HCT116 (cell line): ENCODE measurements at regions not wholly inside any gene's neighbourhood (a gene's known extent, or its start where the extent isn't known, plus 50 kb on each side); places are given as distances from the start of the nearest gene placed in this dataset.
"Not testable (repeated sequence)": the region's sequence is repeated elsewhere in the genome, so short reads cannot be mapped to it uniquely, and the experiment has no call there.

Experiments
- ATAC-seq: fragments of 200-7000 bp; cut with Tn5 transposase; 2 replicates; pipeline ENCODE4 v1.9.1; 2020; ENCODE audit warnings: mild to moderate bottlenecking, moderate library complexity
- BruUV-seq: library from RNA; stranded (reverse); fragments of 400-500 nt; replicated peaks from 2 replicates; lab custom pipeline; 2021; lab: Mats Ljungman, UMichigan
- CTCF ChIA-PET: fragments of 300-600 bp; sonication (Branson Sonifier 250); formaldehyde crosslinking; loops from one replicate; lab custom pipeline; 2021; ENCODE audit warnings: antibody characterized with exemption; lab: Charles Lee
- POLR2A ChIA-PET: fragments of 300-600, 350-600 bp; sonication (Branson Sonifier 250); formaldehyde crosslinking; loops from one replicate; lab custom pipeline; 2021; ENCODE audit warnings: antibody characterized with exemption; lab: Charles Lee
- RAD21 ChIA-PET, 2 experiments: fragments of 300-600 bp; sonication (Branson Sonifier 250); formaldehyde crosslinking; loops; one replicate each; lab custom pipeline; 2023; ENCODE audit warnings: low total read pairs in 2 of 2; ENCODE audit not compliant: uncharacterized antibody in 2 of 2, unreplicated experiment in 2 of 2, low non-redundant PET in 1 of 2; lab: Charles Lee
- DNase-seq: peaks from one replicate; pipeline ENCODE4 v3.0.0-alpha.2; 2010; ENCODE audit warnings: low read depth, low spot score
- H2AFZ ChIP-seq: fragments of 200-600 bp; shearing (Covaris generic), sonication (generic); 2 replicates; pipeline ENCODE4 v1.6.1; 2017; ENCODE audit warnings: low read depth, mixed run types, mixed read lengths, antibody characterized with exemption, low read length; ENCODE audit not compliant: poor library complexity, severe bottlenecking
- H3K27ac ChIP-seq: 2 replicates; pipeline ENCODE4 v1.5.1; 2012; ENCODE audit warnings: low read depth, low read length
- H3K27me3 ChIP-seq: fragments of 200-600 bp; sonication (generic); 2 replicates; pipeline ENCODE4 v1.6.1; 2016; ENCODE audit warnings: mixed run types, low read length, mixed read lengths; ENCODE audit not compliant: insufficient read depth
- H3K36me3 ChIP-seq, 2 experiments: fragments of 200-500 bp in 1 of 2; fragments of 200-600 bp in 1 of 2; sonication (Bioruptor generic) in 1 of 2; sonication (generic) in 1 of 2; 2 replicates each; pipeline versions ENCODE4 v1.5.1 to v1.6.1; 2014 to 2016; ENCODE audit warnings: low read length in 2 of 2, inconsistent platforms in 1 of 2, mixed read lengths in 1 of 2, mixed run types in 1 of 2; ENCODE audit not compliant: insufficient read depth in 2 of 2, control insufficient read depth in 1 of 2
- H3K4me1 ChIP-seq, 2 experiments: fragments of 200-600 bp in 1 of 2; sonication (generic) in 1 of 2; 2 replicates each; pipeline versions ENCODE4 v1.5.1 to v1.6.1; 2012 to 2017; ENCODE audit warnings: low read length in 2 of 2, inconsistent platforms in 1 of 2, mild to moderate bottlenecking in 1 of 2, mixed read lengths in 1 of 2, mixed run types in 1 of 2, moderate library complexity in 1 of 2; ENCODE audit not compliant: insufficient read depth in 2 of 2, control insufficient read depth in 1 of 2
- H3K4me2 ChIP-seq: fragments of 200-600 bp; sonication (generic); 2 replicates; pipeline ENCODE4 v1.6.1; 2017; ENCODE audit warnings: mixed run types, low read length, mixed read lengths
- H3K4me3 ChIP-seq, 2 experiments: fragments of 200-600 bp in 1 of 2; sonication (generic) in 1 of 2; replicated peaks in 1 of 2; 2 replicates each; pipeline ENCODE4 v1.5.1; 2011 to 2016; ENCODE audit warnings: low read length in 2 of 2, control low read depth in 1 of 2, low read depth in 1 of 2, mild to moderate bottlenecking in 1 of 2, mixed read lengths in 1 of 2, mixed run types in 1 of 2
- H3K79me2 ChIP-seq: fragments of 200-600 bp; sonication (generic); 2 replicates; pipeline ENCODE4 v1.6.1; 2017; ENCODE audit warnings: mild to moderate bottlenecking, mixed run types, low read length, moderate library complexity, mixed read lengths; ENCODE audit not compliant: insufficient read depth
- H3K9ac ChIP-seq: fragments of 200-600 bp; sonication (generic); 2 replicates; pipeline ENCODE4 v1.6.1; 2016; ENCODE audit warnings: low read length, mixed read lengths
- H3K9me2 ChIP-seq: fragments of 200-600 bp; sonication (generic), shearing (Covaris generic); 2 replicates; pipeline ENCODE4 v1.6.1; 2017; ENCODE audit warnings: mixed run types, mild to moderate bottlenecking, moderate library complexity; ENCODE audit not compliant: insufficient read depth
- H3K9me3 ChIP-seq, 2 experiments: fragments of 200-500 bp in 1 of 2; fragments of 200-600 bp in 1 of 2; sonication (Bioruptor generic) in 1 of 2; sonication (generic) in 1 of 2; 2 replicates each; pipeline ENCODE4 v1.6.1; 2014 to 2017; ENCODE audit warnings: low read length in 2 of 2, mixed read lengths in 2 of 2, inconsistent platforms in 1 of 2, low read depth in 1 of 2, mild to moderate bottlenecking in 1 of 2, mixed run types in 1 of 2, moderate library complexity in 1 of 2; ENCODE audit not compliant: control insufficient read depth in 1 of 2, insufficient read depth in 1 of 2
- H4K20me1 ChIP-seq: fragments of 200-600 bp; sonication (generic), shearing (Covaris generic); 2 replicates; pipeline ENCODE4 v1.6.1; 2017; ENCODE audit warnings: mixed run types, mild to moderate bottlenecking, moderate library complexity; ENCODE audit not compliant: insufficient read depth
- CBX3 ChIP-seq: IDR thresholded peaks from 2 replicates; pipeline ENCODE4 v1.6.1; 2012; ENCODE audit warnings: low read depth
- CEBPB ChIP-seq: IDR thresholded peaks from 2 replicates; pipeline ENCODE4 v1.6.1; 2012; ENCODE audit warnings: low read depth
- EGR1 ChIP-seq: IDR thresholded peaks from 2 replicates; pipeline ENCODE4 v1.6.1; 2012; ENCODE audit warnings: low read depth
- ELF1 ChIP-seq: IDR thresholded peaks from 2 replicates; pipeline ENCODE4 v1.6.1; 2012; ENCODE audit warnings: low read depth, borderline replicate concordance
- EZH2 ChIP-seq: fragments of 200-600 bp; sonication (generic); IDR thresholded peaks from 2 replicates; pipeline ENCODE4 v1.6.1; 2017; ENCODE audit warnings: antibody characterized with exemption, mixed run types
- EZH2phosphoT487 ChIP-seq: fragments of 200-600 bp; IDR thresholded peaks from 2 replicates; pipeline ENCODE4 v1.6.1; 2018; ENCODE audit warnings: antibody characterized with exemption, borderline replicate concordance
- JUND ChIP-seq: IDR thresholded peaks from 2 replicates; pipeline ENCODE4 v1.6.1; 2012
- POLR2AphosphoS5 ChIP-seq: IDR thresholded peaks from 2 replicates; pipeline ENCODE4 v1.6.1; 2011; ENCODE audit warnings: mild to moderate bottlenecking, low read depth, low read length, moderate library complexity
- SIN3A ChIP-seq: IDR thresholded peaks from 2 replicates; pipeline ENCODE4 v1.6.1; 2012; ENCODE audit warnings: low read depth
- SP1 ChIP-seq: IDR thresholded peaks from 2 replicates; pipeline ENCODE4 v1.6.1; 2012; ENCODE audit warnings: low read depth
- SRF ChIP-seq: IDR thresholded peaks from 2 replicates; pipeline ENCODE4 v1.6.1; 2012; ENCODE audit warnings: low read depth
- YY1 ChIP-seq: IDR thresholded peaks from 2 replicates; pipeline ENCODE4 v1.6.1; 2011; ENCODE audit warnings: low read length, low read depth, moderate library complexity, mild to moderate bottlenecking; ENCODE audit not compliant: insufficient replicate concordance; ENCODE audit errors: extremely low read depth
- ZFX ChIP-seq: fragments of 450-650 bp; IDR thresholded peaks from 2 replicates; pipeline ENCODE4 v1.6.1; 2017
- ZNF274 ChIP-seq: fragments of 200-500 bp; sonication (Bioruptor generic); IDR thresholded peaks from 2 replicates; pipeline ENCODE4 v1.6.1; 2014; ENCODE audit warnings: mild to moderate bottlenecking, low read depth, low read length, inconsistent platforms
- intact Hi-C: fragments of 100-400 bp; cut with micrococcal nuclease; formaldehyde crosslinking; loops from 2 replicates; pipeline ENCODE4 v1.10.0; 2022
- TF ChIP-seq, protein P1 (sequence below): IDR thresholded peaks from 2 replicates; pipeline ENCODE4 v1.6.1; 2011; ENCODE audit warnings: mild to moderate bottlenecking, low read length, moderate library complexity; ENCODE audit not compliant: insufficient replicate concordance; ENCODE audit errors: extremely low read depth
- TF ChIP-seq, protein P2 (sequence below): IDR thresholded peaks from 2 replicates; pipeline ENCODE4 v1.6.1; 2012
- TF ChIP-seq, protein P3 (sequence below), 3 experiments: fragments of 200-600 bp in 1 of 3; sonication (generic) in 1 of 3; IDR thresholded peaks in 2 of 3; conservative IDR thresholded peaks in 1 of 3; 2 replicates each; pipeline ENCODE4 v1.5.1; 2012 to 2017; ENCODE audit warnings: low read depth in 2 of 3, low read length in 2 of 3, antibody characterized with exemption in 1 of 3, borderline replicate concordance in 1 of 3, control low read depth in 1 of 3, mild to moderate bottlenecking in 1 of 3, mixed read lengths in 1 of 3, mixed run types in 1 of 3, moderate library complexity in 1 of 3; ENCODE audit not compliant: insufficient read depth in 1 of 3
- TF ChIP-seq, protein P4 (sequence below): IDR thresholded peaks from 2 replicates; pipeline ENCODE4 v1.6.1; 2012

DNA sequence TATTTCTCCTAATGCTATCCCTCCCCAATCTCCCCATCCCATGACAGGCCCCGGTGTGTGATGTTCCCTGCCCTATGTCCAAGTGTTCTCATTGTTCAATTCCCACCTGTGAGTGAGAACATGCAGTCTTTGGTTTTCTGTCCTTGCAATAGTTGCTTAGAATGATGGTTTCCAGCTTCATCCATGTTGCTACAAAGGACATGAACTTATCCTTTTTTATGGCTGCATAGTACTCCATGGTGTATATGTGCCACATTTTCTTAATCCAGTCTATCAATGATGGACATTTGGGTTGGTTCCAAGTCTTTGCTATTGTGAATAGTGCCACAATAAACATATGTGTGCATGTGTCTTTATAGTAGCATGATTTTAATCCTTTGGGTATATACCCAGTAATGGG lies 51.3 kb upstream of the RIOK2 start:
- DNase-seq, H3K4me2 ChIP-seq, H3K9me3 ChIP-seq, POLR2A ChIA-PET, H3K27me3 ChIP-seq, intact Hi-C loops, H3K27ac ChIP-seq, RAD21 ChIA-PET, H4K20me1 ChIP-seq, CTCF ChIA-PET, H3K36me3 ChIP-seq, H3K79me2 ChIP-seq, H3K4me3 ChIP-seq, H3K9ac ChIP-seq, H2AFZ ChIP-seq, ATAC-seq, BruUV-seq, H3K9me2 ChIP-seq, H3K4me1 ChIP-seq: not testable (repeated sequence)

DNA sequence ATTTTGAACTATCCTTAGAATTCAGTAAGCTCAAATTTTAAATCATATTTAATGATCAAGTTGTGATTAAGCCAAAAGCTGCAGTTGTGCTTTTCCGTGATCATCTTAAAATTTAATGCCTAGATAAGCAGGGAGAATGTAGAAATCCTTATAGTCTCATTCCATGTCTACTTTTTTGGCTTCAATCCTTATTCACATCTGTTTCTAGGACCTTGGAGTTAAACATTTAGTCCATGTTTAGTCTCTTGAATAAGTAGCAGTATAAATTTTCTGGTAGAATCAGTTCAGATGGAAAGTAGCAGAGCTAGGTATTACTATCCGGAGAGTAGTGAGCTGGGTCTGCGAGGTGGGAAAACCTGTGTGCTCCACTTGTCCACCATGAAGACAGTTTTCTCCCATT lies 59.3 kb upstream of the RIOK2 start:
- Histone ChIP-seq H3K9me2 (no peaks in the 10 kb centered on the region), H3K4me1 (no peaks in the 10 kb centered on the region), H3K36me3 (no peaks in the 10 kb centered on the region), H3K27me3 (no peaks in the 10 kb centered on the region), H3K27ac (no peak overlapping the region), H2AFZ (no peak overlapping the region), H3K4me2 (no peak overlapping the region), H4K20me1 (no peaks in the 10 kb centered on the region), H3K79me2 (no peaks in the 10 kb centered on the region), H3K4me3 (no peak overlapping the region), H3K9ac (no peak overlapping the region), H3K9me3 (no peaks in the 10 kb centered on the region)
- ChIA-PET CTCF (interaction anchor here (2.0 kb wide), 1 partner anchor 11 kb away, joined by 6 read pairs; no protein-coding TSS in a partner anchor), RAD21 (no interaction called here), POLR2A (no interaction called here)
- no TSS peak for BruUV-seq
- no peak for DNase-seq
- TF ChIP-seq ZNF274: no peak
- TF ChIP-seq, protein P1, sequence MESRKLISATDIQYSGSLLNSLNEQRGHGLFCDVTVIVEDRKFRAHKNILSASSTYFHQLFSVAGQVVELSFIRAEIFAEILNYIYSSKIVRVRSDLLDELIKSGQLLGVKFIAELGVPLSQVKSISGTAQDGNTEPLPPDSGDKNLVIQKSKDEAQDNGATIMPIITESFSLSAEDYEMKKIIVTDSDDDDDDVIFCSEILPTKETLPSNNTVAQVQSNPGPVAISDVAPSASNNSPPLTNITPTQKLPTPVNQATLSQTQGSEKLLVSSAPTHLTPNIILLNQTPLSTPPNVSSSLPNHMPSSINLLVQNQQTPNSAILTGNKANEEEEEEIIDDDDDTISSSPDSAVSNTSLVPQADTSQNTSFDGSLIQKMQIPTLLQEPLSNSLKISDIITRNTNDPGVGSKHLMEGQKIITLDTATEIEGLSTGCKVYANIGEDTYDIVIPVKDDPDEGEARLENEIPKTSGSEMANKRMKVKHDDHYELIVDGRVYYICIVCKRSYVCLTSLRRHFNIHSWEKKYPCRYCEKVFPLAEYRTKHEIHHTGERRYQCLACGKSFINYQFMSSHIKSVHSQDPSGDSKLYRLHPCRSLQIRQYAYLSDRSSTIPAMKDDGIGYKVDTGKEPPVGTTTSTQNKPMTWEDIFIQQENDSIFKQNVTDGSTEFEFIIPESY: no peak
- no peak for TF ChIP-seq POLR2AphosphoS5
- no peak for TF ChIP-seq SIN3A
- no peak for TF ChIP-seq ZFX
- TF ChIP-seq EZH2phosphoT487: no peak
- no peak for TF ChIP-seq SRF
- no peak for TF ChIP-seq EZH2
- no peak for TF ChIP-seq EGR1
- no peak for TF ChIP-seq CBX3
- no peak for TF ChIP-seq ELF1
- no peak for TF ChIP-seq SP1
- no peak for TF ChIP-seq YY1
- TF ChIP-seq JUND: no peak
- TF ChIP-seq, protein P2, sequence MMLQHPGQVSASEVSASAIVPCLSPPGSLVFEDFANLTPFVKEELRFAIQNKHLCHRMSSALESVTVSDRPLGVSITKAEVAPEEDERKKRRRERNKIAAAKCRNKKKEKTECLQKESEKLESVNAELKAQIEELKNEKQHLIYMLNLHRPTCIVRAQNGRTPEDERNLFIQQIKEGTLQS: no peak
- TF ChIP-seq, protein P3, sequence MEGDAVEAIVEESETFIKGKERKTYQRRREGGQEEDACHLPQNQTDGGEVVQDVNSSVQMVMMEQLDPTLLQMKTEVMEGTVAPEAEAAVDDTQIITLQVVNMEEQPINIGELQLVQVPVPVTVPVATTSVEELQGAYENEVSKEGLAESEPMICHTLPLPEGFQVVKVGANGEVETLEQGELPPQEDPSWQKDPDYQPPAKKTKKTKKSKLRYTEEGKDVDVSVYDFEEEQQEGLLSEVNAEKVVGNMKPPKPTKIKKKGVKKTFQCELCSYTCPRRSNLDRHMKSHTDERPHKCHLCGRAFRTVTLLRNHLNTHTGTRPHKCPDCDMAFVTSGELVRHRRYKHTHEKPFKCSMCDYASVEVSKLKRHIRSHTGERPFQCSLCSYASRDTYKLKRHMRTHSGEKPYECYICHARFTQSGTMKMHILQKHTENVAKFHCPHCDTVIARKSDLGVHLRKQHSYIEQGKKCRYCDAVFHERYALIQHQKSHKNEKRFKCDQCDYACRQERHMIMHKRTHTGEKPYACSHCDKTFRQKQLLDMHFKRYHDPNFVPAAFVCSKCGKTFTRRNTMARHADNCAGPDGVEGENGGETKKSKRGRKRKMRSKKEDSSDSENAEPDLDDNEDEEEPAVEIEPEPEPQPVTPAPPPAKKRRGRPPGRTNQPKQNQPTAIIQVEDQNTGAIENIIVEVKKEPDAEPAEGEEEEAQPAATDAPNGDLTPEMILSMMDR (IDR thresholded peaks at IDR 0.05 in 2 of 3, conservative IDR thresholded peaks at IDR 0.05 in 1 of 3; ENCODE audit: borderline replicate concordance in 1 of 3, insufficient read depth in 1 of 3, low read depth in 2 of 3, low read length in 2 of 3): no peak
- TF ChIP-seq CEBPB: no peak
- TF ChIP-seq, protein P4, sequence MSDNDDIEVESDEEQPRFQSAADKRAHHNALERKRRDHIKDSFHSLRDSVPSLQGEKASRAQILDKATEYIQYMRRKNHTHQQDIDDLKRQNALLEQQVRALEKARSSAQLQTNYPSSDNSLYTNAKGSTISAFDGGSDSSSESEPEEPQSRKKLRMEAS: no peak
- no peak for ATAC-seq
- intact Hi-C loops: no loop called here
